T47D (cell line): ENCODE measurements at regions not wholly inside any gene's neighbourhood (a gene's known extent, or its start where the extent isn't known, plus 50 kb on each side); places are given as distances from the start of the nearest gene placed in this dataset.
"Not testable (repeated sequence)": the region's sequence is repeated elsewhere in the genome, so short reads cannot be mapped to it uniquely, and the experiment has no call there.

Experiments used
- DNase-seq, 2 experiments: peaks; one replicate each; pipeline versions ENCODE4 v3.0.0 to v3.0.0-alpha.2; 2011 to 2012; ENCODE audit warnings: low read depth in 1 of 2, low spot score in 1 of 2
- JUND ChIP-seq: IDR thresholded peaks from 2 replicates; pipeline ENCODE4 v1.6.1; 2012; ENCODE audit warnings: low read depth
- in situ Hi-C: cut with HindIII; loops from 2 replicates; pipeline ENCODE4 v1.10.0; 2016; ENCODE audit warnings: low sequenced_read_pairs, low pct_unique_long_range_greater_than_20kb

DNA sequence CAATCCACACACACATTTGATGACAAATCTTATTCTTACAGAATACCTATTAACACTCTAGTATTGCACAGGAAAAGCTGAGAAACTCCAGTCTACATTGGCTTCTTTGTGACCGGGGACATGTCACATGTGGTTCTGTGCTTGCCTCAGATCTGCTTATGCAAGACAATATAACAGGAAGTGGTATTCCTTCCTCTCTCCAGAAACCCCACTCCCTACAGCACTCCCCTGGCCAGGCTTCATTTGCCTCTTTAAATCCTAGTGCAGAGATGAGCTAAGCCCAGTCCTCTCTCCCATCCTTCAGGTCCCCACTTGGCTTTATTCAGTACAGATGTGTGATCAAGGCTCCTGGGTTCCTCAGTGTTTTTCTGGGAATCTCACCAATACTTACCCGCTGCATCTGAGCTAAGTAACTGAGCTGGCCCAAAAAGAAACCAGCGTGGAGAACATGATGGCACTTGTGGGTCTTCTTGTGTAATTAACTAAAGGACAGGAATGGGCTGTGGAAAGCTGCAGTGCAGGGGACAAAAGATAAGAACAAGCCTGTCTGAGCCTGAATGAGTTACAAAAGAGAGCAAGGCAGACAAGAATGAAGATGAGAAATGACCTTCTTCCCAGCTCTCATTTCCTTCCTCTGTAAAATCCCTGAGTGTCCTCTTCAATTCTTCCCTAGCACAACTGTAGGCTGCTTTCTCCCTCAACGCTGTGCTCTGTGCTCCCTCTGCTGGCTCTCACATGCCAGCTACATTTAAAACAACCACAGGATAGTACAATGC is 105.6 kb downstream of the HNRNPD start:
- peak; percentile 38 to 70 for DNase-seq
- in situ Hi-C loops, result no loop called here
- no peak for TF ChIP-seq JUND

DNA sequence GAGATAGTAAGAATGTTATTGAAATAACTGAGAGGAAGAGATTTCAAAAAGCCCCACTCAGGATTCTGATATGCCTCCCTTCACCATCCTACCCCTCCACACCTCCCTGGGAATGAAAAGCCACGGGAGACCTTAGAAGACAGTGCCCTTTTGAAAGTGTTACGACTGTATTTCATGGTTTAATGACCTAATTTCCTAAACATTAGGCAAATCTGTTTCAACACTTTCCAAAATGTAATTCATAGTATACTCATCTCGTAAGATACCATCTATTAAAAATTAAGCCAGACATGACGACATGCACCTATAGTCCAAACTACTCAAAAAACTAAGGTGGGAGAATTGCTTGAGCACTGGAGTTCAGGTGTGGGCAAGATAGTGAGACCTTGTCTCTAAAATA is 106.3 kb downstream of the HNRNPD start:
- DNase-seq, result no peak
- TF ChIP-seq JUND, result no peak
- in situ Hi-C loops, result no loop called here

DNA sequence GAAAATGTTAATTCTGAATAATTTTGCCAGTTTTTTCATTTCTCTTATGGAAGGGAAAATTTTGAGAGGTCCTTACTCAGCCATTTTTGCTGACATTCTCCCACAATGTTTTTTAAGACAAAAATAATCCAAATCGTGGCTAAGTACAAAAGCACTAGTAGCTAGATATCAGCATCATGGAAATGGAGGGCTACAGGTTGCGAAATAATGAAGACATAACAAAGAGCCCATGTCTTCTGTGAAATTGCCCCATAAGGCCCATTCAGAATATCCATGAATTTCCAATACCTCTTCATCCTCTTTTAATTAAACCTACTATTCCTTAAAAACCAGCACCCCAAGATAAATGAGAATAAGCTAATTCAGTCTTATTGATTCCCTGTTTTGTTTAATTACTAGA is 107.4 kb downstream of the HNRNPD start:
- no peak for DNase-seq
- TF ChIP-seq JUND, result no peak
- in situ Hi-C loops, result no loop called here

DNA sequence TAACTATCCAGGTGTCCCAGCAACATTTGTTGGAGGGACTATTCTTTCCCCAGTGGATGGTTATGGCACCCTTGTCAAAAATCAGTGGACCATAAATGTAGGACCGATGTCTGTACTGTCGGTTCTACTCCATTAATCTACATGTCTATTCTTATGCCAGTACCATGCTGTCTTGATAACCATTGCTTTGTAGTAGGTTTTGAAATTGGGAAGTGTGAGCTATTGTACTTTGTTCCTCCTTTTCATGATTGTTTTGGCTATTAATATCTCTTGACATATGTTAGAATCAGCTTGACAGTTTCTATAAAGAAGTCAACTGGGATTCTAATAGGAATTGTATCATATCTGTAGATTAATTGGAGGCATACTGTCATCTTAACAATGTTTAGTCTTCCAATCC is 112.7 kb downstream of the HNRNPD start:
- no peak for TF ChIP-seq JUND
- DNase-seq, result no peak
- in situ Hi-C loops, result no loop called here

DNA sequence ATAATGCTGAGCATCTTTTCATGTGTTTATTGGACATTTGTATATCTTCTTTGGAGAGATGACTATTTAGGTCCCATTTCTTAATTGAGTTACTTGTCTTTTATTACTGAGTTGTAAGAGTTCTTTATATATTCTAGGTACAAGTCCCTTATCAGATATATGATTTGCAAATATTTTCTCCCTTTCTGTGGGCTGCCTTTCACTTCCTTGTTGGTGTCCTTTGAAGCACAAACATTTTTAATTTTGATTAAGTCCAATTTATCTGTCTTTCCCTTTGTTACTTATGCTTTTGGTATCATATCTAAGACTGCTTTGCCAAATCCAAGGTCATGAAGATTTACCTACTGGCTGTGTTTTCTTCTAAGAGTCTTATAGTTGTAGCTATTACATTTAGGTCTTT is 113.2 kb downstream of the HNRNPD start:
- in situ Hi-C loops, result no loop called here
- no peak for DNase-seq
- no peak for TF ChIP-seq JUND

DNA sequence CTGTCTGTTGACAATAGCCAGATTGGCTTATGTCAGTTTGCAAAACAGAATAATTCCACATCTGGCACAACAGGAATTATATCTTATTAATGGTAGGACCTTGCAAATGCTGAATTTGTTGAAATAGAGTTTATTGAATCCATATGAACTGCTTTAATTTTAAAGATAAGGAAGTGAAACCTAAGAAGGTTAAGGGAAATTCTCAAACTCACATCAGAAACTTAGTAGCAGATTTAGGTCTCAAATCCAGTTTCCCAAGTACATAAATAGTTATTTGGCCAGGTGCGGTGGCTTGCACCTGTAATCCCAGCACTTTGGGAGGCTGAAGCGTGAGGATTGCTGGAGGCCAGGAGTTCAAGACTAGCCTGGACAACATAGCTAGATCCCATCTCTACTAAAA is 117.1 kb downstream of the HNRNPD start:
- in situ Hi-C loops, result no loop called here
- DNase-seq, result no peak
- TF ChIP-seq JUND, result no peak

DNA sequence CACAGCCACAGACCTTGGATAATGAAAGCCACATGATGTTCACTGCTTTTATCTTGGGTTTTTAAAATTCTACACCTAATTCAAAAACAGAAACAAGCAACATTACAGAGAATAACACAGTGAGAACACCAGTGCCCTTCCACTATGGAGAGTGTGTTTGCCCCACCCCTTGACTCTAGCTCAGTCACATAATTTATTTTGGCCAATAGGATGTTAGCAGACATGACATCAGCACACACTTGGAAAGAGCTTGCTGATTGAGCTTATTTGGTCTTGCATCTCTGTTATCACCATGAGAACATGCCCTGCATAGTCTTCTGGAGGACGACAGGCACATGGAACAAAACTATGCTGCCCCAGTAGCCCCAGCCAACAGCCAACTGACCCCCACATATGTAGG is 118.1 kb downstream of the HNRNPD start:
- DNase-seq, result no peak
- in situ Hi-C loops, result no loop called here
- no peak for TF ChIP-seq JUND

DNA sequence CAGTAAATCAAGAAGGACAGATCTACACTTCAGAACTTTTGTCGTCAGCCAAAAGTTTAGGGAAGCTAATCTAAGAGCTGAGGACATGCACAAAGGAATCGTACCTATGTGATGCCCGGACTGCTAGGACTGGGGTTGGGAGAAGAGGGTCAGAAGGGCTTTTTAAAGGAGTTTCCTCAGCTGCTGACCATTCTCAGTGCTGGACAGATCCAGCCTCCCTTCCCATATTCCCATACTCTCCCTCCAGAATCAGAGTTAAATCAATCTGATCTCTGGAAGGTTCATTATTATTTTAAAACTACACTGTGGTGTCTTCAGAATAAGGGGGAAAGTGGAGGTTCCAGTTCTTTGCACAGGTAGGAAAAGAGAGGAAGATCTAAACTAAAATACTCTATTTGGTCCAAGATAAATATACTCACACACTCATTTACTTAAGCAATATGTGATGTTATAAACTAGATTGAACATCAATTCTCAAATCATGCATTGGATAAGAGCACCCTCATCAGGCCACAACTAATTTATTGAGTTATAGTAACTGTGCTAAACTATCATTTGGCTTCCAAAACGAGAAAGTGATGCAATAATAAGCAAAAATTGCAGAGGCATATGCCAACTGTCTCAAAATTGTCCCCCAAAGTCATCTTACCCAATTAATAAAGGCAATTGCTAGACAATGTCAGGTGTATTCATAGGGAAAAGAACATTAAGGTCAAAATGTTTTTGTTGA is 124.7 kb downstream of the HNRNPD start:
- DNase-seq, result no peak
- TF ChIP-seq JUND, result no peak
- in situ Hi-C loops, result no loop called here

DNA sequence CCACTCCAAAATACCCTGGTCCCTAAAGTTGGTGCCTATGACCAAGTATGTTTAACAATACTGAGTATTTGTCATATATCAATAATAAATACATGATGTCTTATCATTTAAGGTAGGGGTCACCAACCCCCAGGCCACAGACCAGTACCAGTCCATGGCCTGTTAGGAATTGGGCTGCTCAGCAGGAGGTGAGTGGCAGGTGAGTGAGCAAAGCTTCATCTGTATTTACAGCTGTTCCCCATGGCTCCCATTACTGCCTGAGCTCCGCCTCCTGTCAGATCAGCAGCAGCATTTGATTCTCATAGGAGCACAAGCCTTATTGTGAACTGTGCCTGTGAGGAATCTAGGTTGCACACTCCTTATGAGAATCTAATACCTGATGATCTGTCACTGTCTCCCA is 126.2 kb downstream of the HNRNPD start:
- TF ChIP-seq JUND, result no peak
- in situ Hi-C loops, result no loop called here
- no peak for DNase-seq

DNA sequence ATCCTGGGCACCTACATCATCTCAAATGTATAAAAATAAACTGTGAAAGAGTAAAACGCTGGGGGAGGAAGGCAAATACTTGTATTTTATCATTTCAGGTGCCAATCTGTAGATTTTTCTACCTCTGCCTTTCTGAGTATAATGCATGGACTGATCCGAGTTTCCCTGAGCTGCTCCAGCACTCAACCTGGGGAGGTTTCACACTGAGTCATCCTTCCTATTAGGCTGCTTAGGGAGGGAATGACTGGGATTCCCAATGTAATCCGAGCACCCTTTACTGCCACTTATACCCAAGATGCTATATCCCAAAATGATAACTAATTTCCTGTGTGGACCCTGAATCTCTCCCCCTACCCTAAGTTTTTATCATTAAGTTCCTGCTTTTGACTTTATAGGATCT is 126.6 kb downstream of the HNRNPD start:
- TF ChIP-seq JUND, result no peak

DNA sequence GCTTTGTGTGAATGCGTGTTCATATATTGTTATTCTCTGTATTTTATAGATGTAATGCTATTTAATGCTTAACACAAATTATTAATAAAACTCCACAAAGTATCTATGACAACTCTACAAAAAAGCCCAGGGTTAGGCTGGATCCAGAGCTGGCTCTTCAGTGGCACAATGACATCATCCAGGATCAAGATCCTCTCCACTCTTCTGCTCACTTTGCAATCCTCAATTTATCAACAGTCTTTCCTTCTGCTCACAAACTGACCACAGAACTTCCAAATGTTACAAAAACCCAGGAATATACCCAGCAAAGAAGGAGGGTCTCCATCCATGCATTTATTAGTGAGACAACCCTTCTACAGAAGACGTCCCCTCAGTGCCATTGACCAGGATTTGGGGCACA is 132.3 kb downstream of the HNRNPD start:
- no peak for TF ChIP-seq JUND
- DNase-seq, result no peak
- in situ Hi-C loops, result no loop called here

More for the DNA sequence above, 126.6 kb downstream of the HNRNPD start:
- DNase-seq, result no peak
- in situ Hi-C loops, result no loop called here

DNA sequence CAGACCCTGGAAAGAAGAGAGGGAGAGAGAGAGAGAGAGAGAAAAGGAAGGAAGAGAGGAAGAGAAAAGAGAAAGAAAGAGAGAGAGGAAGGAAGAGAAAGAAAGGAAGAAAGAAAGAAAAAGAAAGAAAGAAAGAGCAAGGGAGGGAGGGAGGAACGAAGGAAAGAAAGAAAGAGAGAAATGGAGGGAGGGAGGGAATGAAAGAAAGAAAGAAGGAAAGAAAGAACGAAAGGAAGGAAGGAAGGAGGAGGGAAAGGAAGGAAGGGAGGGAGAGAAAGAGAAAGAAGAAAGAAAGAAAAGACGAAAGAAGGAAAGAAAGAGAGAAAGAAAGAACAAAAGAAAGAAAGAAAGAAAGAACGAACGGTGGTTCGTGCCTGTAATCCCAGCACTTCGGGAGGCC is 133.4 kb downstream of the HNRNPD start:
- in situ Hi-C loops, result no loop called here
- no peak for TF ChIP-seq JUND
- DNase-seq, result no peak

DNA sequence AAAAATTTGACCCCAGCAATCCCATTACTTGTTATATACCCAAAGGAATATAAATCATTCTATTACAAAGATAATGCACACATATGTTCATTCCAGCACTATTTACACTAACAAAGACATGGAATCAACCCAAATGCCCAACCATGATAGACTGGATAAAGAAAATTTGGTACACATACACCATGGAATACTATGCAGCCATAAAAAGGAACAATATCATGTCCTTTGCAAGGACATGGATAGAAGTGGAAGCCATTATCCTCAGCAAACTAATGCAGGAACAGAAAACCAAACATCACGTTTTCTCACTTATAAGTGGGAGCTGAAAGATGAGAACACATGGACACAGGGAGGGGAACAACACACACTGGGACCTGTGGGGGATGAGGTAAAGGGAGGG is 136.6 kb downstream of the HNRNPD start:
- DNase-seq, in situ Hi-C loops: not testable (repeated sequence)
